SH-SY5Y (cell line): ENCODE measurements at regions not wholly inside any gene's neighbourhood (a gene's known extent, or its start where the extent isn't known, plus 50 kb on each side); places are given as distances from the start of the nearest gene placed in this dataset.

Source experiments
- GATA2 ChIP-seq: IDR thresholded peaks from 2 replicates; pipeline ENCODE4 v1.6.1; 2011; ENCODE audit warnings: mild to moderate bottlenecking, low read depth, low read length
- GATA3 ChIP-seq: IDR thresholded peaks from 2 replicates; pipeline ENCODE4 v1.6.1; 2011; ENCODE audit warnings: low read depth, mild to moderate bottlenecking, low read length, moderate library complexity

- TF ChIP-seq GATA2: no peak
- TF ChIP-seq GATA3: no peak
Measured at GRCh38 chr2:53610260-53610659, 157.3 kb upstream of the CHAC2 start.

DNA sequence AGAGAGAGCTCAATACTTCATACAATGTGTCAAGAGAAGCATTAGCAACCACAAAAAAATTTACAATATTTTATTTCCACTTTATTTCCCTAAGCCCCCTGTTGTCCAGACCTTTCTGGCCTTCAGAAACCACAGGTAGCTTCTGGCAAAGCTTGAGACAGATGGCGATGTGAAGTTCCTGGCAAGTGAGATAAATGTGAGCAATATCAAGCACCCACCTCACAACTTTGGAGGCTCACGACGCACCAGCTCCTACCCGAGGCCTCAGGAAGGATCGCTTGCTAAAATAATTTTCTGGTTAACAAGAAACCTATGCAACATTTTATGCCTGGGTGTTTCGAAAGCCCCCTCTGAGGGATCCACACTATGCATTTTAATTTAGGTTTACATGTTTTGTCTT is 158.1 kb upstream of the CHAC2 start:
- TF ChIP-seq GATA3: no peak
- no peak for TF ChIP-seq GATA2

DNA sequence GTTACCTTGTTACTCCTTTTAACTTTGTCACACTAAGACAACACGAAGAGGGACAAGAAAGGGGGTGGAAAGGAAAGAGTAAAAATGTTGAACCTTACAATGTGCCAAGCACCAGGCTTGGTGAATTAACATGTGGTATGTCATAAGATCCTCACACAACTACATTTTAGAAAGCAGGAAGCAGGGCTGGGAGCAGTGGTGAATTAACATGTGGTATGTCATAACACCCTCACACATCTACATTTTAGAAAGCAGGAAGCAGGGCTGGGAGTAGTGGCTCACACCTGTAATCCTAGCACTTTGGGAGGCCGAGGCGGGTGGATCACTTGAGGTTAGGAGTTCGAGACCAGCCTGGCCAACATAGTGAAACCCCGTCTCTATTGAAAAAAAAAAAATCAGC is 159.3 kb upstream of the CHAC2 start:
- TF ChIP-seq GATA2: no peak
- TF ChIP-seq GATA3: no peak

- TF ChIP-seq GATA3 (no peak), GATA2 (no peak)
Measured at GRCh38 chr2:53600815-53601214, 166.8 kb upstream of the CHAC2 start.

- no peak for TF ChIP-seq GATA2
Measured at GRCh38 chr2:53584986-53585385, 182.6 kb upstream of the CHAC2 start.

GRCh38 chr2:53583583-53583982 is 184.0 kb upstream of the CHAC2 start:
- TF ChIP-seq GATA2 (no peak), GATA3 (no peak)

DNA sequence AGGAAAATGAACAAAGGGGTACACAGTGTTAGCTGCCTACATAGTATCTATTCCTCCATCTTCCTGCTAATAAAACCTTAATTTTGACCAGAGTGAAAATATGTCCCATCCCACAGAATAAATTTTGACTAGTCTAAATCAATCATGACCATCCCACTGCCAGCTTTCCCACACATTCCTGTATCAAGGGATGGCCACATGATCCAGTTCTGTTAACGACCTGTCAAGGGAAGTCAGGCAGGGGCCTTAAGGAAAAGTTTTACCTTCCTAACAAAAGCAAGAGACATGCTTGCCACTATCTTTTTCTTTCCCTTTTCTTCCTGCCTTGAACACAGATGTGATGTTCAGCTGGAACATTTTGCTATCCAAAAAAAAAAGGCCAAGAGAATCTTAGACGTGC is 185.0 kb upstream of the CHAC2 start:
- no peak for TF ChIP-seq GATA2
- TF ChIP-seq GATA3: no peak

DNA sequence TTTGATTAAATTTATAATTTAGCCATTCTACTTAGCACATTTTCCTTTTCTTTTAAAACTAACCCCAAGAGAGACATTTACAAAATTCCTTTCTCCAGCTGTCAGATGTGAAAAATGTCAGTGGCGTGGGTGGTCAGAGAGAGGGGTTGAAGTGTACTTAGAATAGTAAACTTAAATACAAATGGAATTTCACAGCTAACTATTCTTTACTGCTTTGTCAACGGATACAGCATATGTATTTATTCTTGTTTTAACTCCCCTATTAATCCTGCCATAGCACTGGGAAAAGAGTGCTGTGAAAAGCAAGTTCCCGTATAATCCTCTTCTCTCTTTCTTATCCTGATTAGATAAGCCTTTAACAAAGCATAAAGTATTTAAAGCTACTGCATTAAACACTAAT is 191.4 kb upstream of the CHAC2 start:
- TF ChIP-seq GATA2: no peak
- TF ChIP-seq GATA3: no peak

DNA sequence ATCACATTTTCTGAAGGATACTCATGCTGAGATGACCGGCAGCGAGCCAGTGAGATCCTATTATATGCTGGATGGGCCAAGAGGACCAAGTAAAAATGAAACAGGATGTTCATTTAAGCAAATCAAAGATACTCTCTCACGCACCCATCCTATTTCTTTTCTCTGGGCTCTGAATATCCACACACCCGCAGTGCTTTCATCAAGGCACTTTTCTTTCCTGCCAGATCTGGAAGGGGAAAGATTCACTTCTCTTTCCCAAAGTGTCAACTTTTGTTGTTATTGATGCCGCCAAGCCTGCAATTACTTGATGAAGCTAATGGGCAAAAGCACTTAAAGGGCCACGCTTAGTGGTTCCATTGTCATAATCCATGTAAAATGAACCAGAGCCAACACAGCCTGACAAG is 191.9 kb upstream of the CHAC2 start:
- TF ChIP-seq GATA2 (no peak), GATA3 (no peak)

DNA sequence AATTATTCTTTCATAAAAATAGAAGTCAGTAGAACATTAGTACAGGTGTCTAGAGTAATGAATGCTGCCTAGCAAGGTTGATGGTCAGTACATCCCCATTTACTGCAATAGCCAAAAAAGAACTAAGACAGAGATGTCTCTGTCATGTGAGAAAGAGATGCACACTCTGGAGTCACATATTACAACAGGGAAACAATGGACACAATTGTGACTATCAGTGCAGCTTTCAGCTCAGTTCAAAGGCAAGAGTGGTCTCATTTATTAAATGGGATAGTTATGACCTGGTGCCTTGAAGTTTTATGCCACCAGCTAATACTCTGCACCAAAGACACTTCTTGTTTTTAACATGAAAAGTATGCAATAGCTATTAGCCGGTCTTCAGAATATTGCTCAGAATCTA is 194.9 kb upstream of the CHAC2 start:
- TF ChIP-seq GATA3: no peak
- no peak for TF ChIP-seq GATA2

DNA sequence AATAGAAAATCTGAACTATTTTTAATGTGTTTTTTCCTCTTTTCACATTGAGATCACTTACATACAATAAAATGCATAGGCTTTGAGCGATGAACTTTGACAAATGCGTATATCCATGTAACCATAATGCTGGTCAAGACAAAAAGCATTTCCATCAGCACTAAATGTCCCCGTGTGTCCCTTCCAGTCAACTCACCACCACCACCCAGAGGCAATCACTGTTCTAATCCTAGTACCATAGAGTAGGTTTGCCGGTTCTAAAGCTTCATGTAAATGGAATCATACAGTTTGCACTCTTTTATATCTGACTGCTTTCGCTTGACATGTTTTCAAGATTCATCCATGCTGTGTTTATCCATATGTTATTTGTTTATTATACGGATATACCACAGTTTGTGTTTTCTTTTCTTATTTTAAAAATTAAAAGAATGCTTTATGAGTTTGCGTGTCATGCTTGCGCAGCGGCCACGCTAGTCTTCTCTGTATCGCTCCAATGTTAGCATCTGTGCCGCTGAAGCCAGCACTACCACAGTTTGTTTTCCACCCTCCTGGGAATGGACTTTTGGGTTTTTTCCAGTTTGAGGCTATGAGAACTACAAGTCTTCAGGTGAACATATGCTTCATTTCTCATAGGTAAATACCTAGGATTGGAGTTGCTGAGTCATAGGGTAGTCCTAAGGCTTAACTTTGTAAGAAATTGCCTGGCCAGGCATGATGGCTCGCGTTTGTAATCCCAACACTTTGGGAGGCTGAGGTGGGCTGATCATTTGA is 197.5 kb upstream of the CHAC2 start:
- no peak for TF ChIP-seq GATA3
- TF ChIP-seq GATA2: no peak

DNA sequence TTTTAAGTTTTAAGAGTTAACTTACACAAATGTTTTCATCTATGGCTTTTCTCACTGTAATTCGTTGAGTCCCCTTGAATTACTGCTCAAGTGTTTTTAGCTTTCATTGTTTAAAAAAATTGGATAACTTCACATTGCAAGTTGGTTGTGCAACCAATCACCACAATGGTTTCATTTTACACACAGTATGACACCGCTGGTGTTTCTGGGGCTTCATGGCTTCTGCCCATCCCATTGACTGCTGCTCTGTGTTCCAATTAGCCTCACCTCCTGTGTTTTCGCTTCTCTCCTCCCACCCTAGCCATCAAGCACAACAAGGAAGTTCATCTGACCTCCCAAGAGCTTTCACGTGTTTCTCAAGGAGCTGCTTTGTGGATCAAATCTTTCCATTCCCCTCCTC is 199.1 kb upstream of the CHAC2 start:
- TF ChIP-seq GATA3 (no peak), GATA2 (no peak)

DNA sequence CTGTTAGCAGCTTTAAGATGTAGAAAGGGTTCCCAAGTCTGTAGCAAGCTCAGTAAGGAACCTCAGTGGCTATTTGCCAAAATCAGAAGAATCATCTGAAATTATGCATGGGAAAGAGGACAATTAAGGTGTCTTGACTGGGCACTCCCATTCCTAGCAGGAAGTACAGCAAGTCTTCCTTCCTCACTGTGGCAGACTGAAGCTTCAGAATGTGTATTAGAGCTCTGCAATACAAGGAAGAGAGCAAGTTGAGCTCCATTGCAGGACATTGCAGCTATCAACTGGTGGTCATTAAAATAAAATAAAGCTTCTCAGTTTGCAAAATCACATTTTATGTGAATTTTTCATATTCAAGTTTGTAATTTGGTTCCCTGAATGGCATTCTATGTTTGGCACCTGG is 200.5 kb upstream of the CHAC2 start:
- no peak for TF ChIP-seq GATA2
- TF ChIP-seq GATA3: no peak

DNA sequence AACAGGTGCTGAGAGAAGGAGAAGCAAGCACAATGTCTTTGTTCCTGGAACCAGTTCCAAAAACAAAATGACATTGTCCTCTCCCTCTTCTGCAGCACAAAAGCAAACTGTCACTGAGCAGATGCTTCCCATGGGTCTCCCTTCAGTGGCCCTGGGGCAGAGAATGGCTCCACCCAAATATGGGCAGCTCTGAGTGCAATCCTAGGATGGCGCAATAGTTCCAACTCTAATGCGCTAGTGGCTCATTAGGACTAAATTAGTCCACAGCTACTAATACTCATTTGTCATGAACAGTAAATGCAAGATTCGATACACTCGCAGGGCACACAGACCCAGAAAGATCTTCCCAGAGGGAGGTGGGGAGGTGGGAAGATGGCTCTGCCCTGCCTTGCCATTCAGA is 205.2 kb upstream of the CHAC2 start:
- TF ChIP-seq GATA2 (no peak), GATA3 (no peak)

DNA sequence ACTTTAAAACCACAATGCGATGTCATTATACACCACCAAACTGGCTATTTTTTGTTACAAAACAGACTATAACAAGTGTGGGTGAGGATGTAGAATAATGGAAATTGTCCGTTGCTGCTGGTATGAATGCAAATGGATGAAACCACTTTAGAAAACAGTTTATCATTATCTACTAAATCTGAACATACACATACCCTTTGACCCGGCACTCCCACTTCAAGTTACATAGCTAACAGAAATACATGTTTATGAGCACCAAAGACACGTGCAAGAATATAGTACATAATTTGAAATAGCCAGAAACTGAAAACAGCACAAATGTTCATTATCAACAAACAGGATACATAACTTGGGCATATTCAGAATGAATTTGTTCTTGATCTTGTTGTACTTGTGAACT is 206.4 kb upstream of the CHAC2 start:
- TF ChIP-seq GATA3 (no peak), GATA2 (no peak)
